ENCODE measurements at regions not wholly inside any gene's neighbourhood (a gene's known extent, or its start where the extent isn't known, plus 50 kb on each side); places are given as distances from the start of the nearest gene placed in this dataset.

DNA sequence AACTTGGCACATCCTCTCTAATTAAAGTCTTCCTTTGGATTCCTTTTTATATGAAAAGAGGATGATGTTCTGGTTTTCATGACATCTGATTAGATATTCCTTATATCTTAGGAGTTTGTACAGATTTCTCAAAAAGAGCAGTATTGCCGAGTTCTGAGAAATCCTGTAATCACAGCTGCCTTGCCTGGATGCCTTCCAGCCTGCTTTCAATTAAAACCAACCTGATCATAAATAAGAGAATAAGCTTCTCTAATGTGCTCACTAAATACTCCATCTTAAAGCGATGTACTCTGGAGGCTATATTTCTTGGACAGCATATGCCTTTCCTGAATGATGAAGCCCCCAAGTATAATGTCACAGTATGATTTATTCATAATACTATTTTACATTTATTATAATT, 1203.8 kb upstream of the PIK3C3 start:
- H3K36me3 ChIP-seq (ENCODE audit: control insufficient read depth, insufficient read depth, low read length) = no peaks in the 10 kb centered on the region
- no peaks in the 10 kb centered on the region for H3K27me3 ChIP-seq (replicated peaks; ENCODE audit: control insufficient read depth, insufficient read depth, low read length)
- no peak overlapping the region for H3K4me3 ChIP-seq (replicated peaks; ENCODE audit: low read depth, low read length)
- TF ChIP-seq CTCF (IDR thresholded peaks at IDR 0.05; ENCODE audit: insufficient read depth, low read length, poor library complexity, severe bottlenecking) = no peak
- no peak for DNase-seq (ENCODE audit: extremely low read depth, insufficient read length)

GRCh38 chr18:40739029-40739428, 1216.0 kb upstream of the PIK3C3 start:
- no peak for DNase-seq (ENCODE audit: extremely low read depth, insufficient read length)

GRCh38 chr18:40738321-40738880, 1216.6 kb upstream of the PIK3C3 start:
- DNase-seq (ENCODE audit: extremely low read depth, insufficient read length) = no peak
- H3K4me3 ChIP-seq (replicated peaks; ENCODE audit: low read depth, low read length) = no peak overlapping the region
- no peaks in the 10 kb centered on the region for H3K27me3 ChIP-seq (replicated peaks; ENCODE audit: control insufficient read depth, insufficient read depth, low read length)
- H3K36me3 ChIP-seq (ENCODE audit: control insufficient read depth, insufficient read depth, low read length) = no peaks in the 10 kb centered on the region
- no peak for TF ChIP-seq CTCF (IDR thresholded peaks at IDR 0.05; ENCODE audit: insufficient read depth, low read length, poor library complexity, severe bottlenecking)

More at GRCh38 chr18:40739029-40739428, 1216.0 kb upstream of the PIK3C3 start:
- Histone ChIP-seq H3K27me3 (replicated peaks; ENCODE audit: control insufficient read depth, insufficient read depth, low read length) (no peaks in the 10 kb centered on the region), H3K4me3 (replicated peaks; ENCODE audit: low read depth, low read length) (no peak overlapping the region), H3K36me3 (ENCODE audit: control insufficient read depth, insufficient read depth, low read length) (no peaks in the 10 kb centered on the region)
- TF ChIP-seq CTCF (IDR thresholded peaks at IDR 0.05; ENCODE audit: insufficient read depth, low read length, poor library complexity, severe bottlenecking) = no peak

DNA sequence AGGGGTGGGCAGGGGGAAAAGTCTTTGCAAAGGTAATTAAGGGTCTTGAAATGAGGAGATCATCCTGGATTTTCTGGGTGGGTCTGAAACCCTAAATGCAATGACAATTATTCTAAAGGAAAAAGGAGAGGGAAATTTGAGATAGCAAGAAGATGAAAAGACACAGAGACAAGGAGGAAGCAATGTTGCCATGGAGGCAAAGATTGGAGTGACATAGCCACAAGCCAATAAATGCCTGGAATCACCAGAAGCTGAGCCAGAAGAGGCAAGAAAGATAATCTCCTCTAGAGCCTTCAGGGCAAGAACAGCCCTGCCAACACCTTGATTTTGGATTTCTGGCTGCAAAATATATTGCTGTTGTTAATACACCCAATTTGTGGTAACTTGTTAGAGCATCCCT, 1246.3 kb upstream of the PIK3C3 start:
- no peak for DNase-seq (ENCODE audit: extremely low read depth, insufficient read length)
- no peak for TF ChIP-seq CTCF (IDR thresholded peaks at IDR 0.05; ENCODE audit: insufficient read depth, low read length, poor library complexity, severe bottlenecking)
- no peaks in the 10 kb centered on the region for H3K36me3 ChIP-seq (ENCODE audit: control insufficient read depth, insufficient read depth, low read length)
- no peak overlapping the region for H3K4me3 ChIP-seq (replicated peaks; ENCODE audit: low read depth, low read length)
- H3K27me3 ChIP-seq (replicated peaks; ENCODE audit: control insufficient read depth, insufficient read depth, low read length) = no peaks in the 10 kb centered on the region

DNA sequence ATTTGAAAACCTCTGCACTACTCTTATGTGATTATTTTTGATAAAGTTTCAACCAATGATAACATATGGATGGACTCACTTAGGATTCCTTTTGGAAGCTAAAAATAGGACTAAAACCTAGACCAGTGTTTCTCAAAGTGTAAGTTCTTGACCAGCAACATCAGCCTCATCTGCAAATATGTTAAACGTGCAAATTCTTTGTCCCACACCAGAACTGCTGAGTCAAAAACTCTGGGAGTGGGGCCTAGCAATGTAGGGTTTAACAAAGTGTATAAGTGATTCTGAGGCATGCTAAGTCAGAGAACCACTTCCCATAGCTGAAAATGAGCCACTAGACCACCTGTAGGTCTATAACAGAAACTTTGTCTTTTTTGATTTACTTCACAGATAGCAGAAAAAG, 1247.2 kb upstream of the PIK3C3 start:
- H3K36me3 ChIP-seq (ENCODE audit: control insufficient read depth, insufficient read depth, low read length) = no peaks in the 10 kb centered on the region
- no peaks in the 10 kb centered on the region for H3K27me3 ChIP-seq (replicated peaks; ENCODE audit: control insufficient read depth, insufficient read depth, low read length)
- TF ChIP-seq CTCF (IDR thresholded peaks at IDR 0.05; ENCODE audit: insufficient read depth, low read length, poor library complexity, severe bottlenecking) = no peak
- no peak overlapping the region for H3K4me3 ChIP-seq (replicated peaks; ENCODE audit: low read depth, low read length)
- no peak for DNase-seq (ENCODE audit: extremely low read depth, insufficient read length)

- no peak overlapping the region for H3K4me3 ChIP-seq (replicated peaks; ENCODE audit: low read depth, low read length)
- no peaks in the 10 kb centered on the region for H3K27me3 ChIP-seq (replicated peaks; ENCODE audit: control insufficient read depth, insufficient read depth, low read length)
- H3K36me3 ChIP-seq (ENCODE audit: control insufficient read depth, insufficient read depth, low read length) = no peaks in the 10 kb centered on the region
- TF ChIP-seq CTCF (IDR thresholded peaks at IDR 0.05; ENCODE audit: insufficient read depth, low read length, poor library complexity, severe bottlenecking) = no peak
- no peak for DNase-seq (ENCODE audit: extremely low read depth, insufficient read length)
These were observed 1256.9 kb upstream of the PIK3C3 start for GRCh38 chr18:40698129-40698528.

Data from GM06990 (cell line).